Activated T-helper 1 cell treated with anti-CD3 and anti-CD28 coated beads, Interleukin-12 subunit alpha, Interleukin-12 subunit beta, Interleukin-2, Interleukin-4 antibody, amounts not matched to agents 30 ng/mL and 10 ng/mL and 1 ng/mL, durations not matched to agents 14 hours and 24 hours and 36 hours (primary cell): ENCODE measurements at regions not wholly inside any gene's neighbourhood (a gene's known extent, or its start where the extent isn't known, plus 50 kb on each side); places are given as distances from the start of the nearest gene placed in this dataset.

Experiments used
- DNase-seq: peaks from one replicate; pipeline ENCODE4 v3.0.0; 2021; ENCODE audit warnings: low spot score
- H3K27ac Mint-ChIP-seq: one replicate; pipeline ENCODE4 v1.8.0; 2021; ENCODE audit warnings: mild to moderate bottlenecking, mixed read lengths
- H3K27me3 Mint-ChIP-seq: one replicate; pipeline ENCODE4 v1.8.0; 2022; ENCODE audit warnings: mild to moderate bottlenecking, moderate library complexity, mixed read lengths; ENCODE audit not compliant: insufficient read depth
- H3K36me3 Mint-ChIP-seq: one replicate; pipeline ENCODE4 v1.8.0; 2021; ENCODE audit warnings: low read depth, mixed read lengths
- H3K4me1 Mint-ChIP-seq: one replicate; pipeline ENCODE4 v1.8.0; 2021; ENCODE audit warnings: low read depth, mixed read lengths
- H3K4me3 Mint-ChIP-seq: one replicate; pipeline ENCODE4 v1.8.0; 2021; ENCODE audit warnings: mild to moderate bottlenecking, moderate library complexity, mixed read lengths
- H3K9me3 Mint-ChIP-seq: one replicate; pipeline ENCODE4 v1.8.0; 2021; ENCODE audit warnings: mixed read lengths
- intact Hi-C: fragments of 100-400 bp; cut with micrococcal nuclease; formaldehyde crosslinking; loops from one replicate; pipeline ENCODE4 v1.15.1; 2024

DNA sequence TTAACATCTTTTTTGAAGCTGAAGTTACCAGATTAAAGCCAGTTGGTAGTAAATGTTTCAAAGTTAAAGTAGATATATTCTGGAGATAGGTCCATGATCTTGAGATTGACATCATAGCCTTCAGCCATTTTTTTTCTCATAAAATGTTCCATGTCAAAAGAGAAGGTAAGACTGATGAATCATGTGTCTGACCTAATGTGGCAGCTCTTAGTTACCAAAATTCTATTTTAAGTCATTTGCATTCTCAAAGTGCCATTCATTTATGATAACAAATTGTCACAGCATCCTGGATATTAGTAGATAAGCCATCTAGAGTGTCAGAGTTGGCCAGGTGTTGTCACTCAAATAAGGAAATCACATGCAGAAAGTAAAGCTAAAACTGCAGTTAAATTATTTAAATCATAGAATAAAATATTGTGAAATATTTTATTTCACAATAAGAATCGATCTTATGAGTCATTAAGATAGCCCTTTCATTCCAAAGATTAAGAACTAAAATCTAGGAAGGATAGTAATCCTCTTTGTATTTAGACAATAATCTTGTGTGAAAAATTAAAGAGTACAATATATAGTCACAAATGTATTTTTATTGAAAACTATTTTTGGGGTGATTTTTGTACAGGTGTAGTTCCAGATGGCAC, 65.7 kb upstream of the ADAD1 start:
- DNase-seq, result no peak
- Mint-ChIP-seq H3K4me3 (no peak overlapping the region), H3K27ac (no peak overlapping the region), H3K36me3 (peaks cover 27% of the 10 kb centered on the region), H3K4me1 (peaks cover 14% of the 10 kb centered on the region), H3K27me3 (no peaks in the 10 kb centered on the region), H3K9me3 (no peaks in the 10 kb centered on the region)
- intact Hi-C loops, result loop anchor here (5.0 to 10.0 kb wide), 2 partner anchors 402 to 411 kb away; no protein-coding TSS in a partner anchor

GRCh38 chr4:122326908-122327307, 51.9 kb upstream of the ADAD1 start:
- no peak for DNase-seq
- no peak overlapping the region for H3K27ac Mint-ChIP-seq
- no peaks in the 10 kb centered on the region for H3K27me3 Mint-ChIP-seq
- no peaks in the 10 kb centered on the region for H3K9me3 Mint-ChIP-seq
- intact Hi-C loops, result loop anchor here (10.0 kb wide), 1 partner anchor 598 kb away; the partner anchor contains the start of gene NUDT6
- H3K4me3 Mint-ChIP-seq, result no peak overlapping the region
- H3K36me3 Mint-ChIP-seq, result peaks cover 28% of the 10 kb centered on the region
- H3K4me1 Mint-ChIP-seq, result peaks cover 32% of the 10 kb centered on the region

GRCh38 chr4:122328893-122329292, 49.9 kb upstream of the ADAD1 start:
- H3K9me3 Mint-ChIP-seq, result no peaks in the 10 kb centered on the region
- peaks cover 28% of the 10 kb centered on the region for H3K36me3 Mint-ChIP-seq
- H3K4me3 Mint-ChIP-seq, result no peak overlapping the region
- DNase-seq, result no peak
- H3K27ac Mint-ChIP-seq, result no peak overlapping the region
- intact Hi-C loops, result loop anchor here (10.0 kb wide), 1 partner anchor 596 kb away; the partner anchor contains the start of gene NUDT6
- H3K4me1 Mint-ChIP-seq, result peaks cover 12% of the 10 kb centered on the region
- H3K27me3 Mint-ChIP-seq, result no peaks in the 10 kb centered on the region
